SK-N-SH treated with all-trans-retinoic acid at 6 μM for 48 hours (cell line): ENCODE measurements at regions not wholly inside any gene's neighbourhood (a gene's known extent, or its start where the extent isn't known, plus 50 kb on each side); places are given as distances from the start of the nearest gene placed in this dataset.

ENCODE experiments used
- ARNTL ChIP-seq: fragments of 450-650 bp; formaldehyde crosslinking; IDR thresholded peaks from 2 replicates; pipeline ENCODE4 v1.5.0; 2020; ENCODE audit warnings: low read depth, mild to moderate bottlenecking, moderate library complexity, borderline replicate concordance
- CSRNP3 ChIP-seq: fragments of 250-450 bp; sonication (Bioruptor Pico); IDR thresholded peaks from 2 replicates; pipeline ENCODE4 v1.5.1; 2021; ENCODE audit warnings: mild to moderate bottlenecking, moderate library complexity
- GLIS3 ChIP-seq: fragments of 250-450 bp; sonication (Bioruptor Pico); IDR thresholded peaks from 2 replicates; pipeline ENCODE4 v1.5.0; 2020; ENCODE audit warnings: mild to moderate bottlenecking, moderate library complexity
- OSR1 ChIP-seq: fragments of 250-450 bp; sonication (Bioruptor Pico); IDR thresholded peaks from 2 replicates; pipeline ENCODE4 v1.8.0; 2022; ENCODE audit warnings: moderate library complexity, mild to moderate bottlenecking, inconsistent platforms
- PPARA ChIP-seq: fragments of 250-450 bp; sonication (Bioruptor Pico); IDR thresholded peaks from 2 replicates; pipeline ENCODE4 v1.5.0; 2020; ENCODE audit warnings: mild to moderate bottlenecking, borderline replicate concordance
- SNAI2 ChIP-seq: fragments of 250-450 bp; sonication (Bioruptor Pico); IDR thresholded peaks from 2 replicates; pipeline ENCODE4 v1.5.0; 2020; ENCODE audit warnings: mild to moderate bottlenecking, moderate library complexity
- ZNF70 ChIP-seq: fragments of 450-650 bp; formaldehyde crosslinking; IDR thresholded peaks from 2 replicates; pipeline ENCODE4 v1.5.0; 2020; ENCODE audit warnings: mild to moderate bottlenecking, moderate library complexity
- ZNF8 ChIP-seq: fragments of 450-650 bp; formaldehyde crosslinking; IDR thresholded peaks from 2 replicates; pipeline ENCODE4 v1.5.0; 2020; ENCODE audit warnings: mild to moderate bottlenecking, moderate library complexity

DNA sequence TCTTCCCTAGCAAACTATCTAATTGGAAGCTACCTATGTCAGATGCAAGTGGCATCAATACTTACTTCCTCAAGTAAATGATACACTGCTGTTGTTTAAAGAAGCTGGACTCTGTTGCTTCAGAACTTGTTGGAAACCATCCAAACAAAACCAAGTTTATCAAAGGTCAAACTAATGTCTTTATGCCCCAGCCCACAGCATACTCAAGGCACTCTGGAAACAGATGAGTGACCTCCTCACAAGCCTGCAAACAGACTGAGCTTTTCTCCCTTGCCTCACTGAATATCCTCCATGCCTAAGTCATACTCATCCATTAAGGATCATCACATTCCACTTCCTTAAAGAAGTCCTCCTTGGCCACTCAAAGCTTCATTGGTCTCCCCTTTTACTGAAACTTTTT, 107.4 kb upstream of the ACP3 start:
- TF ChIP-seq PPARA (CRISPR knock-in tag) (no peak), ZNF70 (CRISPR knock-in tag) (no peak), SNAI2 (no peak), ZNF8 (CRISPR knock-in tag) (no peak), CSRNP3 (no peak), GLIS3 (CRISPR knock-in tag) (no peak), OSR1 (CRISPR knock-in tag) (no peak), ARNTL (CRISPR knock-in tag) (no peak)
